ENCODE measurements at regions not wholly inside any gene's neighbourhood (a gene's known extent, or its start where the extent isn't known, plus 50 kb on each side); places are given as distances from the start of the nearest gene placed in this dataset.

- TF ChIP-seq CTCF (IDR thresholded peaks at IDR 0.05; ENCODE audit: low read depth, low read length, missing control alignments), result no peak
- in situ Hi-C loops (cut with HindIII; ENCODE audit: low sequenced_read_pairs), result no loop called here
- H3K4me3 ChIP-seq (ENCODE audit: low read depth, low read length), result no peak overlapping the region
- no peak for DNase-seq (ENCODE audit: low read depth)
These were observed 86.0 kb downstream of the DTWD1 start for GRCh38 chr15:49706805-49707204.

DNA sequence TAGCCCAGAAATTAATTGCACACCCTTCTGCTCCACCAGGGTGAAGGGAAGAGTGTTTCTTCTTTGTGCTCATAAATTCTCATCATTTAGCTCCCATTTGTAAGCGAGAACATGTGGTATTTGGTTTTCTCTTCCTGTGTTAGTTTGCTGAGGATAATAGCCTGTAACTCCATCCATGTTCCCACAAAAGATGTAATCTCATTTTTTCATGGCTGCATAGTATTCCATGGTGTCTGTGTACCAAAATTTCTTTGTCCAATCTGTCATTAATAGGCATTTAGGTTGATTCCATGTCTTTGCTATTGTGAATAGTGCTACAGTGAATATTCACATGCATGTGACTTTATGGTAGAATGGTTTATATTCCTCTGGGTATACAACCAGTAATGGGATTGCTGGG lies 86.8 kb downstream of the DTWD1 start:
- in situ Hi-C loops (cut with HindIII; ENCODE audit: low sequenced_read_pairs), result no loop called here
- H3K4me3 ChIP-seq (ENCODE audit: low read depth, low read length), result no peak overlapping the region
- DNase-seq (ENCODE audit: low read depth), result no peak
- no peak for TF ChIP-seq CTCF (IDR thresholded peaks at IDR 0.05; ENCODE audit: low read depth, low read length, missing control alignments)

GRCh38 chr15:49709646-49710214 lies 88.9 kb downstream of the DTWD1 start:
- no peak overlapping the region for H3K4me3 ChIP-seq (ENCODE audit: low read depth, low read length)
- TF ChIP-seq CTCF (IDR thresholded peaks at IDR 0.05; ENCODE audit: low read depth, low read length, missing control alignments), result no peak
- in situ Hi-C loops (cut with HindIII; ENCODE audit: low sequenced_read_pairs), result no loop called here
- no peak for DNase-seq (ENCODE audit: low read depth)

GRCh38 chr15:49712162-49712561 lies 91.3 kb downstream of the DTWD1 start:
- in situ Hi-C loops (cut with HindIII; ENCODE audit: low sequenced_read_pairs), result no loop called here

GRCh38 chr15:49712846-49713450 lies 92.1 kb downstream of the DTWD1 start:
- no peak for TF ChIP-seq CTCF (IDR thresholded peaks at IDR 0.05; ENCODE audit: low read depth, low read length, missing control alignments)
- H3K4me3 ChIP-seq (ENCODE audit: low read depth, low read length), result no peak overlapping the region
- in situ Hi-C loops (cut with HindIII; ENCODE audit: low sequenced_read_pairs), result no loop called here

More at GRCh38 chr15:49712162-49712561, 91.3 kb downstream of the DTWD1 start:
- TF ChIP-seq CTCF (IDR thresholded peaks at IDR 0.05; ENCODE audit: low read depth, low read length, missing control alignments), result no peak
- no peak overlapping the region for H3K4me3 ChIP-seq (ENCODE audit: low read depth, low read length)
- DNase-seq (ENCODE audit: low read depth), result no peak

DNA sequence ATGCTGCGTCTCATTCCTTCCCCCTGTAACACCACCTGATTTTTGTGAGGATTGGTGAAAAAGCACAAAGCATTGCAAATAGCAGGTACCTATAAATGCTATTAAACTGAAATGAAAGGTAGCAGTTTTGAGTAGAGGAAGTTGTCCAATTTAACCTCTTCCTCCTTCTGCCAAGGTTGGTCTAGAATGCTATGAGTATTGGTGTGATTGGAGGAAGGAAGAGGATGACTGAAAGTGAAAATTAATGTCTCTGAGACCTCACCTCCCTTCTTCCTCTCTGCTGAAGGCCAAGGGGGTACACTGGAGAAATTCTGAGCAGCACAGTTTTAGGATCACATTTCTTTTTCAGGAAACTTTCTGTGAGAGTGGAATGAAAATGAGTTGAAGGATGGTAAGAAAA lies 94.4 kb downstream of the DTWD1 start:
- DNase-seq (ENCODE audit: low read depth), result no peak
- in situ Hi-C loops (cut with HindIII; ENCODE audit: low sequenced_read_pairs), result no loop called here
- no peak overlapping the region for H3K4me3 ChIP-seq (ENCODE audit: low read depth, low read length)
- no peak for TF ChIP-seq CTCF (IDR thresholded peaks at IDR 0.05; ENCODE audit: low read depth, low read length, missing control alignments)

More at GRCh38 chr15:49712846-49713450, 92.1 kb downstream of the DTWD1 start:
- DNase-seq (ENCODE audit: low read depth), result no peak

All from astrocyte of the cerebellum (primary cell).